HepG2 (cell line): ENCODE measurements at regions not wholly inside any gene's neighbourhood (a gene's known extent, or its start where the extent isn't known, plus 50 kb on each side); places are given as distances from the start of the nearest gene placed in this dataset.

Experiments
- ATAC-seq: fragments of 200-7000 bp; cut with Tn5 transposase; 3 replicates; pipeline ENCODE4 v1.9.1; 2020; ENCODE audit warnings: mild to moderate bottlenecking, moderate library complexity
- BruUV-seq: library from RNA; stranded (reverse); fragments of 400-500 nt; replicated peaks from 2 replicates; lab custom pipeline; 2021; lab: Mats Ljungman, UMichigan
- CTCF ChIA-PET: fragments of 300-600 bp; formaldehyde crosslinking; extraction: SDS; loops from one replicate; lab custom pipeline; 2021; ENCODE audit warnings: low total read pairs, inconsistent platforms, low intra/inter-chr PET ratio; lab: Yijun Ruan, JAX
- POLR2A ChIA-PET: fragments of 350-600 bp; sonication (Branson Sonifier 250); formaldehyde crosslinking; loops from one replicate; lab custom pipeline; 2020; ENCODE audit warnings: antibody characterized with exemption, inconsistent platforms; lab: Yijun Ruan, JAX
- DNase-seq: peaks from one replicate; pipeline ENCODE4 v3.0.0-alpha.2; 2015; ENCODE audit warnings: low spot score
- FAIRE-seq: peaks from 3 replicates; lab custom pipeline; 2011; peaks lifted over from hg19 to GRCh38; lab: Jason Lieb, UNC
- H2AFZ ChIP-seq: one replicate; pipeline ENCODE4 v1.6.1; 2011; ENCODE audit warnings: low read length, inconsistent platforms
- H3K27ac ChIP-seq: fragments of 300-600 bp; 3 replicates; pipeline ENCODE4 v1.8.0; 2011; ENCODE audit warnings: mixed run types, mild to moderate bottlenecking, mixed read lengths, low read length, inconsistent platforms; ENCODE audit not compliant: insufficient read depth; ENCODE audit errors: extremely low read length
- H3K27me3 ChIP-seq, 2 experiments: fragments of 200-600 bp in 1 of 2; 2 replicates in 1 of 2; 3 replicates in 1 of 2; pipeline versions ENCODE4 v1.6.0 to v1.8.0; 2011; ENCODE audit warnings: low read length in 2 of 2, mild to moderate bottlenecking in 2 of 2, moderate library complexity in 2 of 2, inconsistent platforms in 1 of 2; ENCODE audit not compliant: insufficient read depth in 2 of 2, control insufficient read depth in 1 of 2
- H3K36me3 ChIP-seq, 2 experiments: fragments of 200-600 bp in 1 of 2; replicated peaks in 1 of 2; 2 replicates in 1 of 2; 3 replicates in 1 of 2; pipeline versions ENCODE4 v1.5.1 to v1.8.0; 2011; ENCODE audit warnings: low read length in 2 of 2, inconsistent platforms in 1 of 2; ENCODE audit not compliant: insufficient read depth in 2 of 2, control insufficient read depth in 1 of 2
- H3K4me1 ChIP-seq: 2 replicates; pipeline ENCODE4 v1.5.1; 2012; ENCODE audit warnings: low read length, inconsistent platforms; ENCODE audit not compliant: insufficient read depth
- H3K4me2 ChIP-seq: 2 replicates; pipeline ENCODE4 v1.6.0; 2011; ENCODE audit warnings: low read depth, low read length, inconsistent platforms
- H3K4me3 ChIP-seq, 3 experiments: fragments of 200-600 bp in 1 of 3; sonication (generic), shearing (Covaris generic) in 1 of 3; replicated peaks in 1 of 3; 2 replicates each; pipeline ENCODE4 v1.5.1; 2011 to 2016; ENCODE audit warnings: low read length in 3 of 3, inconsistent platforms in 2 of 3, low read depth in 2 of 3, mild to moderate bottlenecking in 2 of 3, control low read depth in 1 of 3, mixed read lengths in 1 of 3; ENCODE audit not compliant: insufficient read depth in 1 of 3
- H3K79me2 ChIP-seq: one replicate; pipeline ENCODE4 v1.6.1; 2011; ENCODE audit warnings: low read length, inconsistent platforms; ENCODE audit not compliant: insufficient read depth
- H3K9ac ChIP-seq: 2 replicates; pipeline ENCODE4 v1.6.0; 2011; ENCODE audit warnings: mild to moderate bottlenecking, low read depth, low read length, inconsistent platforms; ENCODE audit not compliant: insufficient read depth
- H3K9me3 ChIP-seq: 2 replicates; pipeline ENCODE4 v1.5.1; 2012; ENCODE audit warnings: mild to moderate bottlenecking, low read length
- H4K20me1 ChIP-seq: 2 replicates; pipeline ENCODE4 v1.6.0; 2011; ENCODE audit warnings: inconsistent platforms, mild to moderate bottlenecking, low read length, moderate library complexity; ENCODE audit not compliant: insufficient read depth
- CBX1 ChIP-seq: IDR thresholded peaks from one replicate; pipeline ENCODE4 v1.6.1; 2016; ENCODE audit warnings: antibody characterized with exemption, low read depth
- DNMT1 ChIP-seq: sonication (generic); formaldehyde crosslinking; IDR thresholded peaks from 2 replicates; pipeline ENCODE4 v1.5.1; 2020; ENCODE audit warnings: mild to moderate bottlenecking, missing genetic modification reagents
- GZF1 ChIP-seq: sonication (generic); formaldehyde crosslinking; IDR thresholded peaks from 2 replicates; pipeline ENCODE4 v1.5.1; 2020; ENCODE audit warnings: mild to moderate bottlenecking, missing genetic modification reagents
- HMG20B ChIP-seq: conservative IDR thresholded peaks from 2 replicates; pipeline ENCODE4 v1.6.1; 2016; ENCODE audit warnings: missing genetic modification reagents, missing compliant biosample characterization
- MYNN ChIP-seq: sonication (generic); formaldehyde crosslinking; IDR thresholded peaks from 2 replicates; pipeline ENCODE4 v1.4.0; 2020; ENCODE audit warnings: mild to moderate bottlenecking, low read depth, missing genetic modification reagents
- NFIB ChIP-seq: sonication (generic); formaldehyde crosslinking; IDR thresholded peaks from 2 replicates; pipeline ENCODE4 v1.9.0; 2021; ENCODE audit warnings: missing genetic modification reagents, mild to moderate bottlenecking, borderline replicate concordance
- NR2F1 ChIP-seq, 2 experiments: fragments of 450-650 bp in 1 of 2; formaldehyde crosslinking in 1 of 2; IDR thresholded peaks; 2 replicates each; pipeline versions ENCODE4 v1.5.0 to v1.6.1; 2016 to 2020; ENCODE audit warnings: mild to moderate bottlenecking in 1 of 2, missing compliant biosample characterization in 1 of 2, missing genetic modification reagents in 1 of 2, moderate library complexity in 1 of 2
- PCBP2 ChIP-seq: fragments of 200-400 bp; formaldehyde crosslinking; optimal IDR thresholded peaks from 2 replicates; pipeline ENCODE3; 2018; ENCODE audit warnings: low read length, low read depth; ENCODE audit not compliant: poor library complexity, severe bottlenecking
- RXRA ChIP-seq: sonication (generic); formaldehyde crosslinking; IDR thresholded peaks from 2 replicates; pipeline ENCODE4 v1.5.1; 2020; ENCODE audit warnings: missing genetic modification reagents
- SMAD9 ChIP-seq: sonication (generic); formaldehyde crosslinking; IDR thresholded peaks from 2 replicates; pipeline ENCODE4 v1.5.1; 2020; ENCODE audit warnings: mild to moderate bottlenecking, missing genetic modification reagents
- SMC3 ChIP-seq: IDR thresholded peaks from 2 replicates; pipeline ENCODE4 v1.6.1; 2011; ENCODE audit warnings: low read length, improper control_type of control experiment
- ZBTB3 ChIP-seq: sonication (generic); formaldehyde crosslinking; IDR thresholded peaks from 2 replicates; pipeline ENCODE4 v1.4.0; 2020; ENCODE audit warnings: low read depth, mild to moderate bottlenecking, moderate library complexity, missing genetic modification reagents, borderline replicate concordance
- ZNF326 ChIP-seq: sonication (generic); formaldehyde crosslinking; IDR thresholded peaks from 2 replicates; pipeline ENCODE4 v1.4.0; 2020; ENCODE audit warnings: missing genetic modification reagents, borderline replicate concordance
- ZNF589 ChIP-seq: sonication (generic); formaldehyde crosslinking; conservative IDR thresholded peaks from 2 replicates; pipeline ENCODE4 v1.8.0; 2022; ENCODE audit warnings: mild to moderate bottlenecking, moderate library complexity, missing genetic modification reagents
- ZNF724P ChIP-seq: sonication (generic); formaldehyde crosslinking; IDR thresholded peaks from 2 replicates; pipeline ENCODE4 v1.8.0; 2022; ENCODE audit warnings: missing genetic modification reagents, borderline replicate concordance
- WGBS: methylation state at CpG from one replicate; pipeline ENCODE4 v1.1.6; 2017; ENCODE audit warnings: low lambda C conversion rate; 5-methylcytosine and 5-hydroxymethylcytosine counted together
- in situ Hi-C: cut with HindIII; loops from 2 replicates; pipeline ENCODE4 v1.10.0; 2017; ENCODE audit warnings: low pct_unique_long_range_greater_than_20kb; ENCODE audit not compliant: extremely low pct_ligation_motif_present
- intact Hi-C: fragments of 100-400 bp; cut with micrococcal nuclease; formaldehyde crosslinking; loops from one replicate; pipeline ENCODE4 v1.10.0; 2022; ENCODE audit not compliant: unreplicated experiment
- TF ChIP-seq, protein P1 (sequence below): sonication (generic); formaldehyde crosslinking; IDR thresholded peaks from 2 replicates; pipeline ENCODE4 v1.5.0; 2020; ENCODE audit warnings: mild to moderate bottlenecking, missing genetic modification reagents
- TF ChIP-seq, protein P2 (sequence below): sonication (generic); formaldehyde crosslinking; IDR thresholded peaks from 2 replicates; pipeline ENCODE4 v1.4.0; 2020; ENCODE audit warnings: missing genetic modification reagents

DNA sequence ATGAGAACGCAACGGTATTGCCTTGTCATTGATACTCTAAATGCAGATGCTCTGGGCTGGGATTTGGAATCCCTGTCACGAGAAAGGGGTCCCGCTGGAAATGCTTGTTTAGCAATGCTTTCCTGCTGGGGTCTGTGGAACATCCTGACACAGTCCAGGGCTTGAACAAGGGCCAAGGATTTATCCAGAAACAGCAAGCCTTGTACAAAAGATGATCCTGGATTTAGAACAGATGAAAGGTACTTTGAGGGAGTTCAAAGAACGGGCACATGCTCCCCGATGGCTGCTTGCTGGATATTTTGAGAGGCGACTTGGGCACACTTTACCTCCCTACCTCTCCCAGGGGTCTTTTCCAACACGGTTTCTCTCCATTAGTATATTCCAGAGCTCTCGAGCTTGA lies 108.1 kb upstream of the CELF4 start:
- BruUV-seq, result no TSS peak
- FAIRE-seq (no peak), DNase-seq (no peak), ATAC-seq (no peak)
- H3K36me3 ChIP-seq, result no peaks in the 10 kb centered on the region
- no peak overlapping the region for H2AFZ ChIP-seq
- no peak overlapping the region for H3K4me3 ChIP-seq
- H3K27ac ChIP-seq, result no peak overlapping the region
- no peaks in the 10 kb centered on the region for H3K9me3 ChIP-seq
- H3K79me2 ChIP-seq, result no peaks in the 10 kb centered on the region
- no peak overlapping the region for H3K4me2 ChIP-seq
- TF ChIP-seq SMAD9, result no peak
- TF ChIP-seq ZNF724P (CRISPR knock-in tag), result no peak
- H3K4me1 ChIP-seq, result no peaks in the 10 kb centered on the region
- H3K27me3 ChIP-seq, result 0 out of 5 replicates have a peak, but pooled peaks cover 0 to 3% of the 10 kb centered on the region in 2 experiments
- in situ Hi-C loops (no loop called here), intact Hi-C loops (no loop called here)
- WGBS, result 12% methylated on average over 9 of the region's 9 CpGs
- CTCF ChIA-PET, result no interaction called here
- no peaks in the 10 kb centered on the region for H4K20me1 ChIP-seq
- POLR2A ChIA-PET, result no interaction called here
- H3K9ac ChIP-seq, result no peak overlapping the region

DNA sequence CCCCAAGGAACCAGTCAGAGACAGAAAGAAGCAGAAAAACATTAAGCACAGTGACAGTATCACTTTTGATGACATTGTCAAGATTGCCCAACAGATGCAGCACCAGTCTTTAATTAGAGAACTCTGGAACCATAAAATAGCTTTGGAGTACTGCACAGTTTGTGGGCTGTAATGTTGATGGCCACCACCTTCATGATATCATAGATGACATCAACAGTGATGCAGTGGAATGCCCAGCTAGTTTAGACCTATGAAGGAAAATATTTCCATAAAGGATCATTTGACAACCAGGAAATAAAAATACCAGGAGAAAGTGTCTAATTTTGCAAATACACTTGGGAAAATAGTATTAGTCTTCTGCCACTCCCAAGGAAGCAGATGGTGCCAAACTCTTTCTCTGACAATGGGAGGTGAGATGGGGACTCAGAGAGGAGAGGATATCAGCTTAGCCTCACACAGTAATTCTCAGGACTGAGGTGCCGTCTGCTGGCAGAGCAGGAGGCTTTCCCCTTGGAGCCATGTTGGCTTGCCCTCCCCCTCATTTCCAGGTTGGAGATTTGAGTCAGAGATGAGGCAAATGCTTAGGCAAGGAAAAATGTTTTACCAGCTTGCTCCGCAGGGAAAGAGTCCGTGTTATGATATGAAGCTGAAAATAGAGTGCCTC lies 107.5 kb upstream of the CELF4 start:
- BruUV-seq, result no TSS peak
- H4K20me1 ChIP-seq, result no peaks in the 10 kb centered on the region
- CTCF ChIA-PET, result no interaction called here
- 35% methylated on average over 3 of the region's 3 CpGs for WGBS
- DNase-seq, result no peak
- H3K79me2 ChIP-seq, result no peaks in the 10 kb centered on the region
- in situ Hi-C loops, result no loop called here
- no peak overlapping the region for H2AFZ ChIP-seq
- POLR2A ChIA-PET, result no interaction called here
- H3K9me3 ChIP-seq, result no peaks in the 10 kb centered on the region
- no peak for ATAC-seq
- no peak for FAIRE-seq
- H3K9ac ChIP-seq, result no peak overlapping the region
- H3K4me2 ChIP-seq, result no peak overlapping the region
- H3K4me3 ChIP-seq, result no peak overlapping the region
- 0 out of 5 replicates have a peak, but pooled peaks cover 0 to 3% of the 10 kb centered on the region in 2 experiments for H3K27me3 ChIP-seq
- intact Hi-C loops, result no loop called here
- H3K4me1 ChIP-seq, result no peaks in the 10 kb centered on the region
- no peak overlapping the region for H3K27ac ChIP-seq
- H3K36me3 ChIP-seq, result no peaks in the 10 kb centered on the region
- TF ChIP-seq SMC3, result no peak
- no peak for TF ChIP-seq DNMT1 (CRISPR knock-in tag)
- no peak for TF ChIP-seq NR2F1 (CRISPR knock-in tag; IDR thresholded peaks at IDR 0.05)
- no peak for TF ChIP-seq ZNF326 (CRISPR knock-in tag)
- TF ChIP-seq RXRA (CRISPR knock-in tag), result no peak
- TF ChIP-seq, protein P1, sequence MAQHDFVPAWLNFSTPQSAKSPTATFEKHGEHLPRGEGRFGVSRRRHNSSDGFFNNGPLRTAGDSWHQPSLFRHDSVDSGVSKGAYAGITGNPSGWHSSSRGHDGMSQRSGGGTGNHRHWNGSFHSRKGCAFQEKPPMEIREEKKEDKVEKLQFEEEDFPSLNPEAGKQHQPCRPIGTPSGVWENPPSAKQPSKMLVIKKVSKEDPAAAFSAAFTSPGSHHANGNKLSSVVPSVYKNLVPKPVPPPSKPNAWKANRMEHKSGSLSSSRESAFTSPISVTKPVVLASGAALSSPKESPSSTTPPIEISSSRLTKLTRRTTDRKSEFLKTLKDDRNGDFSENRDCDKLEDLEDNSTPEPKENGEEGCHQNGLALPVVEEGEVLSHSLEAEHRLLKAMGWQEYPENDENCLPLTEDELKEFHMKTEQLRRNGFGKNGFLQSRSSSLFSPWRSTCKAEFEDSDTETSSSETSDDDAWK, result no peak
- TF ChIP-seq ZBTB3, result no peak
- no peak for TF ChIP-seq GZF1
- TF ChIP-seq, protein P2, sequence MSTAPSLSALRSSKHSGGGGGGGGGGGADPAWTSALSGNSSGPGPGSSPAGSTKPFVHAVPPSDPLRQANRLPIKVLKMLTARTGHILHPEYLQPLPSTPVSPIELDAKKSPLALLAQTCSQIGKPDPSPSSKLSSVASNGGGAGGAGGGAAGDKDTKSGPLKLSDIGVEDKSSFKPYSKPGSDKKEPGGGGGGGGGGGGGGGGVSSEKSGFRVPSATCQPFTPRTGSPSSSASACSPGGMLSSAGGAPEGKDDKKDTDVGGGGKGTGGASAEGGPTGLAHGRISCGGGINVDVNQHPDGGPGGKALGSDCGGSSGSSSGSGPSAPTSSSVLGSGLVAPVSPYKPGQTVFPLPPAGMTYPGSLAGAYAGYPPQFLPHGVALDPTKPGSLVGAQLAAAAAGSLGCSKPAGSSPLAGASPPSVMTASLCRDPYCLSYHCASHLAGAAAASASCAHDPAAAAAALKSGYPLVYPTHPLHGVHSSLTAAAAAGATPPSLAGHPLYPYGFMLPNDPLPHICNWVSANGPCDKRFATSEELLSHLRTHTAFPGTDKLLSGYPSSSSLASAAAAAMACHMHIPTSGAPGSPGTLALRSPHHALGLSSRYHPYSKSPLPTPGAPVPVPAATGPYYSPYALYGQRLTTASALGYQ, result no peak
- TF ChIP-seq PCBP2, result no peak
- no peak for TF ChIP-seq NFIB (CRISPR knock-in tag)
- TF ChIP-seq CBX1, result no peak
- no peak for TF ChIP-seq HMG20B
- no peak for TF ChIP-seq MYNN (CRISPR knock-in tag)
- no peak for TF ChIP-seq ZNF589
